LNCAP (cell line): ENCODE measurements at regions not wholly inside any gene's neighbourhood (a gene's known extent, or its start where the extent isn't known, plus 50 kb on each side); places are given as distances from the start of the nearest gene placed in this dataset.

Experiments used
- TF ChIP-seq, protein P1 (sequence below): fragments of 450-650 bp; IDR thresholded peaks from 2 replicates; pipeline ENCODE4 v1.5.1; 2017; ENCODE audit warnings: mild to moderate bottlenecking

GRCh38 chr22:49437956-49438355, 389.7 kb downstream of the BRD1 start:
- TF ChIP-seq, protein P1, sequence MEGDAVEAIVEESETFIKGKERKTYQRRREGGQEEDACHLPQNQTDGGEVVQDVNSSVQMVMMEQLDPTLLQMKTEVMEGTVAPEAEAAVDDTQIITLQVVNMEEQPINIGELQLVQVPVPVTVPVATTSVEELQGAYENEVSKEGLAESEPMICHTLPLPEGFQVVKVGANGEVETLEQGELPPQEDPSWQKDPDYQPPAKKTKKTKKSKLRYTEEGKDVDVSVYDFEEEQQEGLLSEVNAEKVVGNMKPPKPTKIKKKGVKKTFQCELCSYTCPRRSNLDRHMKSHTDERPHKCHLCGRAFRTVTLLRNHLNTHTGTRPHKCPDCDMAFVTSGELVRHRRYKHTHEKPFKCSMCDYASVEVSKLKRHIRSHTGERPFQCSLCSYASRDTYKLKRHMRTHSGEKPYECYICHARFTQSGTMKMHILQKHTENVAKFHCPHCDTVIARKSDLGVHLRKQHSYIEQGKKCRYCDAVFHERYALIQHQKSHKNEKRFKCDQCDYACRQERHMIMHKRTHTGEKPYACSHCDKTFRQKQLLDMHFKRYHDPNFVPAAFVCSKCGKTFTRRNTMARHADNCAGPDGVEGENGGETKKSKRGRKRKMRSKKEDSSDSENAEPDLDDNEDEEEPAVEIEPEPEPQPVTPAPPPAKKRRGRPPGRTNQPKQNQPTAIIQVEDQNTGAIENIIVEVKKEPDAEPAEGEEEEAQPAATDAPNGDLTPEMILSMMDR, result no peak

DNA sequence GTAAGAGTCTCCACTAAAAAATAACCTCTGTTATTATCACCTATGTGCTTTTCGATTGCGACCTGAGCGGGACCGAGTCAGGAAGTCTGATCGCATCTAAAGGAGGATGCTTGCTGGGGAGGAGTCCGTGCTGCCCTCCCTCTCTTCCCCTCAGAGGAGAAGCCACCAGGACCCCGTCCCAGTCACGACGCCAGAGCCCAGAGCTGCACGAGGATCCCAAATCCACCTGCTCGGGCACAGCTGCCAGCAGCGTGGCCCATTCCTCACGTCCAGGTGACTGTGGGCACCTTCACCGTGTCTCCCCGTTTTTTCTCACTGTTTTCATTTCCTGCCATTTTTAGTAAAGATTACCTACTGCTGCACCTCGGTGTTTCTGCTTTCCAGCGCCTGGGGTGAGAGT, 390.3 kb downstream of the BRD1 start:
- TF ChIP-seq, protein P1, result no peak

DNA sequence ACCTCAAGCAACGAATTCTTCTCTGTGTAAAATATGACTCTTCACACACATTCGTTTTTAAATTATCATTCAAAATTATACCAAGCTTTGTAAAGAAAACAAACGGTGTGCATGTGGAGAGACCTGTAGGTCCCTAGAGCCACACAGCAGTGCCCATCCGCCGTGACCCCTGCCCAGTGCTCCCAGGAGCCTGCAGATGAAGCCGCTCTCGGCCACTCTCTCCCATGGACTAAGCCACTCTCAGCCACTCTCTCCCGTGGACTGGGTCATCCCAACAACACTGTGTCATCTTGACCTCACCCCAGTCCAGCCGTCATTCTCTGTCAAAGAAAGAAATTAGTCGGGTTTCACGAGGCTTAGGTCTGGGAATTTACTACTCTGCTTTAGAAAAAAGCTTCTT, 391.6 kb downstream of the BRD1 start:
- TF ChIP-seq, protein P1, result no peak

DNA sequence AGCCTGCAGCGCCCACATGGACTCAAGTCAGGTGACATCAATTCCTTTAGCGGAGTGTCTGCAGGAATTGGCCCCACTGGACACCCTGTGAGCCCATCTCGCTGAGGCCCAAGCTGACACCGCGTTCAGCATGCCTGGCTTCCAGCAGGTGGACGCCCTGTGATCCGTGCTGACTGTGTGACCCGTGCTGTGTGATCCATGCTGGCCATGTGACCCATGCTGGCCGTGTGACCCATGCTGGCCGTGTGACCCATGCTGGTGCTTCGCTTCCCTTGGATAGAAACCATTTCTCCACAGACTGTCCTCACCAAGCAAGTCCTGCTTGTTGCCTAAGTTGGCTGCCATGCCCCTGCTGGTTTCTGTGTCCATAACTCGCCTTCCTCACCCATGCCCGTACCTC, 392.1 kb downstream of the BRD1 start:
- TF ChIP-seq, protein P1, result no peak

DNA sequence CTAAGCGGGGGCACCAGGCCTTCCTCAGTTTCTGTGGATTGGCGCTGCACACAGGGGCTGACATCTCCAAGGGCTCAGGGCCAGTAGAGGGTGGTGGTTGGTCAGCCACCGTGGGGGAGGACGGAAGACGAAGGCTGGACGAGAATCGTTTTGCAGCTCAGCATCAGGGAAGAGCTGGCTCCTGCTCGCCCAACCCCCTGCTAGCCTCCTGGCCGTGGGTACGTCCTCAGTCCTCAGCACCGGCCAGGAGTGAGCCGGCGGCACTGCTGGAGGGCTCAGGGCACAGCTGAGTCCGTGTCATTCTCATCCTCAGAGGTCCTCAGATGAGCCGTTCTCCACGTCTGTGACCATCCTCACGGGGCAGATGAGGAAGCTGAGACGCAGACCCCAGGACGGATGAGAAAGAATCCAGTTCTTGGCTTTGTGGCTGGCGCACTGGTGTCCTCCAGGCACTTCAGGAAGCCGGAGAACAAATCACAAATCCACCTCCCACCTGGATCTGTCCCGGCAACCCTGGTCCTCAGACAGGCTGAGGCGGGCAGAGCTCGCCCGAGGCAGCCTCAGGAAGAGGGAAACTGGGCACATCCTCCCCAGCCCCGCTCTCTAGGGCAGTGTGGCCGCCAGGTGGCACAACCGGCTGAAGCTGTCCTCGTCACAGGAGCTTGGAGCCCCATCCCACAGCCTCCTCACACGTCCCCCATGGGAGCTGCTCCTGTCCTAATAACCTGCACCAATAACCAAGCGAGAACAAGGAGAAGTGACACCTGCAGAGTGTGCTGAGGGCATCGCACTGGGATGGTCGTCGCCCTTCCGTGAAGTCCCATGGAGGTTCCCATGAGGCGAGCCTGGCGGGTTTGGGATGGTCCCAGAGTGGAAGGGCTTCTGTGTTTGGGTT, 393.7 kb downstream of the BRD1 start:
- TF ChIP-seq, protein P1, result peak; percentile 60

GRCh38 chr22:49432897-49433443, 394.7 kb downstream of the BRD1 start:
- TF ChIP-seq, protein P1, result no peak

GRCh38 chr22:49432211-49432896, 395.3 kb downstream of the BRD1 start:
- TF ChIP-seq, protein P1, result no peak
